ENCODE measurements at regions not wholly inside any gene's neighbourhood (a gene's known extent, or its start where the extent isn't known, plus 50 kb on each side); places are given as distances from the start of the nearest gene placed in this dataset.

GRCh38 chr12:59929110-59929509 lies 333.3 kb downstream of the SLC16A7 start:
- DNase-seq (ENCODE audit: low spot score): no peak

- no peak for DNase-seq (ENCODE audit: low spot score)
Observed at GRCh38 chr12:59934486-59934885, 338.7 kb downstream of the SLC16A7 start.

- no peak for DNase-seq (ENCODE audit: low spot score)
Observed at GRCh38 chr12:59936534-59936933, 340.7 kb downstream of the SLC16A7 start.

- DNase-seq (ENCODE audit: low spot score): no peak
Observed at GRCh38 chr12:59937148-59937547, 341.3 kb downstream of the SLC16A7 start.

GRCh38 chr12:59938190-59938962 lies 342.5 kb downstream of the SLC16A7 start:
- DNase-seq (ENCODE audit: low spot score): no peak

GRCh38 chr12:59940631-59941342 lies 345.0 kb downstream of the SLC16A7 start:
- no peak for DNase-seq (ENCODE audit: low spot score)

GRCh38 chr12:59941461-59941860 lies 345.6 kb downstream of the SLC16A7 start:
- DNase-seq (ENCODE audit: low spot score): no peak

GRCh38 chr12:59944177-59944576 lies 348.3 kb downstream of the SLC16A7 start:
- DNase-seq (ENCODE audit: low spot score): no peak

GRCh38 chr12:59946635-59947034 lies 350.8 kb downstream of the SLC16A7 start:
- DNase-seq (ENCODE audit: low spot score): no peak

- DNase-seq (ENCODE audit: low spot score): no peak
Observed at GRCh38 chr12:59963546-59963945, 367.7 kb downstream of the SLC16A7 start.

GRCh38 chr12:59972905-59973304 lies 377.1 kb downstream of the SLC16A7 start:
- no peak for DNase-seq (ENCODE audit: low spot score)

- no peak for DNase-seq (ENCODE audit: low spot score)
Observed at GRCh38 chr12:59973515-59973914, 377.7 kb downstream of the SLC16A7 start.

GRCh38 chr12:59977779-59978178 lies 381.9 kb downstream of the SLC16A7 start:
- no peak for DNase-seq (ENCODE audit: low spot score)

- no peak for DNase-seq (ENCODE audit: low spot score)
Observed at GRCh38 chr12:59980476-59980875, 384.6 kb downstream of the SLC16A7 start.

- no peak for DNase-seq (ENCODE audit: low spot score)
Observed at GRCh38 chr12:59999291-59999690, 403.5 kb downstream of the SLC16A7 start.

- no peak for DNase-seq (ENCODE audit: low spot score)
Observed at GRCh38 chr12:60010486-60010885, 414.7 kb downstream of the SLC16A7 start.

GRCh38 chr12:60012659-60013058 lies 416.8 kb downstream of the SLC16A7 start:
- no peak for DNase-seq (ENCODE audit: low spot score)

GRCh38 chr12:60014436-60014835 lies 418.6 kb downstream of the SLC16A7 start:
- no peak for DNase-seq (ENCODE audit: low spot score)

- no peak for DNase-seq (ENCODE audit: low spot score)
Observed at GRCh38 chr12:60020068-60020467, 424.2 kb downstream of the SLC16A7 start.

- no peak for DNase-seq (ENCODE audit: low spot score)
Observed at GRCh38 chr12:60021235-60021634, 425.4 kb downstream of the SLC16A7 start.

GRCh38 chr12:60027266-60027665 lies 431.4 kb downstream of the SLC16A7 start:
- no peak for DNase-seq (ENCODE audit: low spot score)

GRCh38 chr12:60034147-60034546 lies 438.3 kb downstream of the SLC16A7 start:
- no peak for DNase-seq (ENCODE audit: low spot score)

- no peak for DNase-seq (ENCODE audit: low spot score)
Observed at GRCh38 chr12:60035835-60036234, 440.0 kb downstream of the SLC16A7 start.

- DNase-seq (ENCODE audit: low spot score): no peak
Observed at GRCh38 chr12:60042835-60043234, 447.0 kb downstream of the SLC16A7 start.

Measured in CD4-positive, alpha-beta T cell treated with Interleukin-2 at 100 ng/mL for 4 hours (primary cell).